Sigmoid colon (tissue), 4 donors: ENCODE measurements at regions not wholly inside any gene's neighbourhood (a gene's known extent, or its start where the extent isn't known, plus 50 kb on each side); places are given as distances from the start of the nearest gene placed in this dataset.

ENCODE experiments used
- EP300 ChIP-seq, 4 donors: sonication (generic); formaldehyde crosslinking; IDR thresholded peaks; one replicate each; pipeline ENCODE4 v1.6.1; 2017; ENCODE audit warnings: antibody characterized with exemption in 4 of 4
- POLR2A ChIP-seq, 2 donors: fragments of 450-650 bp; IDR thresholded peaks; one replicate each; pipeline ENCODE4 v1.6.1; 2016; ENCODE audit warnings: antibody characterized with exemption in 2 of 2, mild to moderate bottlenecking in 2 of 2, moderate library complexity in 2 of 2
- TF ChIP-seq, protein P1 (sequence below), 4 experiments: fragments of 450-650 bp in 3 of 4; fragments of 200-600 bp in 1 of 4; IDR thresholded peaks; one replicate each; pipeline ENCODE4 v1.5.1; 2016 to 2019; ENCODE audit warnings: antibody characterized with exemption in 4 of 4, mild to moderate bottlenecking in 3 of 4, moderate library complexity in 2 of 4

DNA sequence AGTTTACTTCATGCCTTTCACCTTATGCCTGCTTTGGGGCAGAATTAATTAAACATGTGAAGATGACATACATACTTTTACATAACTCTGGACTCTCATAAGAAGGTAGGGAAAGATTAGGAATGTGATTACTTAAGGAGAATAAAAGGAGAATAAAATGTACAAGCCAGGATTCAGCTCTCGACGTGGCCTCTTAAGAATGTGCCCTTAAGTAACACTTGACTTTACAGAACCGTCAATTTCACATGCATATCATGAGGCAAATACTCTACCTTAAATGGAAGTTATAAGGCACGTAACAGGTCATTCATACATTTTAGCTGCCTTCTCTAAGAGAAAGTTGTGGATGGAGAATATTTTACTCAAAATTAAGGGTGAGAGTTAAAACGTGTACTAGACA is 263.7 kb upstream of the LMCD1 start:
- TF ChIP-seq, protein P1, sequence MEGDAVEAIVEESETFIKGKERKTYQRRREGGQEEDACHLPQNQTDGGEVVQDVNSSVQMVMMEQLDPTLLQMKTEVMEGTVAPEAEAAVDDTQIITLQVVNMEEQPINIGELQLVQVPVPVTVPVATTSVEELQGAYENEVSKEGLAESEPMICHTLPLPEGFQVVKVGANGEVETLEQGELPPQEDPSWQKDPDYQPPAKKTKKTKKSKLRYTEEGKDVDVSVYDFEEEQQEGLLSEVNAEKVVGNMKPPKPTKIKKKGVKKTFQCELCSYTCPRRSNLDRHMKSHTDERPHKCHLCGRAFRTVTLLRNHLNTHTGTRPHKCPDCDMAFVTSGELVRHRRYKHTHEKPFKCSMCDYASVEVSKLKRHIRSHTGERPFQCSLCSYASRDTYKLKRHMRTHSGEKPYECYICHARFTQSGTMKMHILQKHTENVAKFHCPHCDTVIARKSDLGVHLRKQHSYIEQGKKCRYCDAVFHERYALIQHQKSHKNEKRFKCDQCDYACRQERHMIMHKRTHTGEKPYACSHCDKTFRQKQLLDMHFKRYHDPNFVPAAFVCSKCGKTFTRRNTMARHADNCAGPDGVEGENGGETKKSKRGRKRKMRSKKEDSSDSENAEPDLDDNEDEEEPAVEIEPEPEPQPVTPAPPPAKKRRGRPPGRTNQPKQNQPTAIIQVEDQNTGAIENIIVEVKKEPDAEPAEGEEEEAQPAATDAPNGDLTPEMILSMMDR (IDR thresholded peaks at IDR 0.05) = no peak
- TF ChIP-seq EP300 (IDR thresholded peaks at IDR 0.05) (no peak), POLR2A (IDR thresholded peaks at IDR 0.05) (no peak)
